HS-27A (cell line): ENCODE measurements at regions not wholly inside any gene's neighbourhood (a gene's known extent, or its start where the extent isn't known, plus 50 kb on each side); places are given as distances from the start of the nearest gene placed in this dataset.
"Not testable (repeated sequence)": the region's sequence is repeated elsewhere in the genome, so short reads cannot be mapped to it uniquely, and the experiment has no call there.

Experiments
- DNase-seq: peaks from one replicate; pipeline ENCODE4 v3.0.0-alpha.2; 2012; ENCODE audit warnings: low read depth, missing footprints

- DNase-seq = no peak
These were observed 470.9 kb upstream of the CCDC196 start for GRCh38 chr14:66015071-66015780.

- no peak for DNase-seq
These were observed 468.2 kb upstream of the CCDC196 start for GRCh38 chr14:66017927-66018326.

GRCh38 chr14:66022526-66022925 is 463.6 kb upstream of the CCDC196 start:
- DNase-seq = no peak

GRCh38 chr14:66025779-66026178 is 460.4 kb upstream of the CCDC196 start:
- no peak for DNase-seq

GRCh38 chr14:66031981-66032380 is 454.2 kb upstream of the CCDC196 start:
- DNase-seq = not testable (repeated sequence)

- DNase-seq = no peak
These were observed 453.4 kb upstream of the CCDC196 start for GRCh38 chr14:66032800-66033199.

GRCh38 chr14:66036547-66036946 is 449.6 kb upstream of the CCDC196 start:
- no peak for DNase-seq

- DNase-seq = no peak
These were observed 448.8 kb upstream of the CCDC196 start for GRCh38 chr14:66037361-66037760.

GRCh38 chr14:66038212-66038611 is 448.0 kb upstream of the CCDC196 start:
- DNase-seq = no peak

- DNase-seq = no peak
These were observed 447.6 kb upstream of the CCDC196 start for GRCh38 chr14:66038618-66039017.

GRCh38 chr14:66039495-66039894 is 446.7 kb upstream of the CCDC196 start:
- DNase-seq = no peak

GRCh38 chr14:66041582-66041981 is 444.6 kb upstream of the CCDC196 start:
- no peak for DNase-seq

- DNase-seq = no peak
These were observed 442.2 kb upstream of the CCDC196 start for GRCh38 chr14:66043921-66044320.

- no peak for DNase-seq
These were observed 440.6 kb upstream of the CCDC196 start for GRCh38 chr14:66045572-66046021.

GRCh38 chr14:66046035-66046434 is 440.1 kb upstream of the CCDC196 start:
- no peak for DNase-seq

GRCh38 chr14:66046591-66046990 is 439.6 kb upstream of the CCDC196 start:
- DNase-seq = no peak

GRCh38 chr14:66056268-66056907 is 429.8 kb upstream of the CCDC196 start:
- no peak for DNase-seq

- DNase-seq = no peak
These were observed 429.1 kb upstream of the CCDC196 start for GRCh38 chr14:66056926-66057552.

GRCh38 chr14:66065188-66065587 is 421.0 kb upstream of the CCDC196 start:
- no peak for DNase-seq

GRCh38 chr14:66066981-66067776 is 419.0 kb upstream of the CCDC196 start:
- no peak for DNase-seq

- no peak for DNase-seq
These were observed 417.1 kb upstream of the CCDC196 start for GRCh38 chr14:66069036-66069435.

- no peak for DNase-seq
These were observed 416.2 kb upstream of the CCDC196 start for GRCh38 chr14:66069830-66070541.
